AG09309 (cell line): ENCODE measurements at regions not wholly inside any gene's neighbourhood (a gene's known extent, or its start where the extent isn't known, plus 50 kb on each side); places are given as distances from the start of the nearest gene placed in this dataset.

Source experiments
- DNase-seq: peaks from one replicate; pipeline ENCODE4 v3.0.0-alpha.2; 2010; ENCODE audit warnings: low read depth
- H3K4me3 ChIP-seq: 2 replicates; pipeline ENCODE4 v1.5.1; 2011; ENCODE audit warnings: mild to moderate bottlenecking, low read depth, low read length, moderate library complexity; ENCODE audit not compliant: control insufficient read depth
- CTCF ChIP-seq: IDR thresholded peaks from 2 replicates; pipeline ENCODE4 v1.5.1; 2011; ENCODE audit warnings: mild to moderate bottlenecking, low read depth, low read length, inconsistent platforms; ENCODE audit not compliant: insufficient read depth, control insufficient read depth; ENCODE audit errors: missing control alignments

GRCh38 chr14:26761532-26761931, 163.7 kb upstream of the NOVA1 start:
- DNase-seq = no peak
- TF ChIP-seq CTCF = no peak
- H3K4me3 ChIP-seq = no peak overlapping the region

- DNase-seq = no peak
Observed at GRCh38 chr14:26765301-26765700, 167.5 kb upstream of the NOVA1 start.

GRCh38 chr14:26765768-26766520, 168.1 kb upstream of the NOVA1 start:
- H3K4me3 ChIP-seq = no peak overlapping the region
- TF ChIP-seq CTCF = no peak

More at GRCh38 chr14:26765301-26765700, 167.5 kb upstream of the NOVA1 start:
- no peak for TF ChIP-seq CTCF
- H3K4me3 ChIP-seq = no peak overlapping the region

GRCh38 chr14:26766726-26767125, 168.9 kb upstream of the NOVA1 start:
- TF ChIP-seq CTCF = no peak
- DNase-seq = no peak
- no peak overlapping the region for H3K4me3 ChIP-seq

More at GRCh38 chr14:26765768-26766520, 168.1 kb upstream of the NOVA1 start:
- DNase-seq = no peak

GRCh38 chr14:26773906-26774593, 176.2 kb upstream of the NOVA1 start:
- no peak overlapping the region for H3K4me3 ChIP-seq
- TF ChIP-seq CTCF = no peak
- DNase-seq = no peak

- no peak overlapping the region for H3K4me3 ChIP-seq
- no peak for DNase-seq
- no peak for TF ChIP-seq CTCF
Observed at GRCh38 chr14:26775765-26776563, 178.1 kb upstream of the NOVA1 start.
